AG04449 (cell line): ENCODE measurements at regions not wholly inside any gene's neighbourhood (a gene's known extent, or its start where the extent isn't known, plus 50 kb on each side); places are given as distances from the start of the nearest gene placed in this dataset.

Experiments used
- CTCF ChIA-PET: fragments of 350-600 bp; formaldehyde crosslinking; extraction: SDS; loops from one replicate; lab custom pipeline; 2021; ENCODE audit warnings: antibody characterized with exemption; lab: Yijun Ruan, JAX
- POLR2A ChIA-PET: fragments of 400-600, 350-600 bp; formaldehyde crosslinking; extraction: SDS; loops from one replicate; lab custom pipeline; 2020; ENCODE audit warnings: antibody characterized with exemption, inconsistent platforms; lab: Yijun Ruan, JAX
- DNase-seq: peaks from one replicate; pipeline ENCODE4 v3.0.0-alpha.2; 2010; ENCODE audit warnings: low read depth, low spot score
- H3K4me3 ChIP-seq: 2 replicates; pipeline ENCODE4 v1.5.1; 2011; ENCODE audit warnings: low read depth, mild to moderate bottlenecking, control low read depth, low read length
- TF ChIP-seq, protein P1 (sequence below): IDR thresholded peaks from one replicate; pipeline ENCODE4 v1.5.1; 2011; ENCODE audit warnings: mild to moderate bottlenecking, moderate library complexity, low read length, control low read depth, inconsistent platforms; ENCODE audit not compliant: insufficient read depth; ENCODE audit errors: missing control alignments

DNA sequence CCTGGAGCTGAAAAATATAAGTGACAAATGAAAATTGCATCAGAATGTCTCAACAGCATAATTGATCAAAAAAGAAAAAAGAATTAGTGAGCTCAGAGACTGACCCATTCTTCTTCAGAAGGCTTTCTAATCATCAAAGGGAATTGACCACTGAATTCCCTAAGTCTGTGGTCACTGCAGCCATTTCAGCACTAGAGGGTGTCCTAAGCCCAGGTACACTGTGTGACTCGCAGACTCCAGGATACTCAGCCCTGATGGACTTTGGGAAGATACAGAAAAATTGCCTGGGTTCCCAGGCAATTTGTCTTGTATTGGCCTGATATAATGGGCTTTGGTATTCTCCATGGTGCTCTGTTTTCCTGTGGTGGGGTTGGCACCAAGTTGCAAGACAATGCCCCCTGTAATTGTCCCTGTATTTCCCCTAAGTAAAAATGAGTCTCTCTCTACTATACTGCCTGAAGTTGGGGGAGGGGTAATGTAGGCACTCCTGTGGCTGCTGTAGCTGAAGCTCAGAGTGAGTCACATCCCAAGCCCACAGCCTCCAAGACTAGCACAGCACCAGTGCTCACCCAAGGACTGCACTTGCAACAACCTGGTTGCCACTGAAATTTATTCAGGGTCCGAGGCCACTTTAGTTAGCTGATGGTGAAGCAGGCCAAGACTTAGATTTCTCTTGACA lies 256.0 kb upstream of the STAC start:
- ChIA-PET CTCF (interaction anchor here (0.7 to 2.0 kb wide), 4 partner anchors 417 to 744 kb away, joined by 3 to 6 read pairs (median 4); no protein-coding TSS in a partner anchor), POLR2A (no interaction called here)
- DNase-seq, result no peak
- TF ChIP-seq, protein P1, sequence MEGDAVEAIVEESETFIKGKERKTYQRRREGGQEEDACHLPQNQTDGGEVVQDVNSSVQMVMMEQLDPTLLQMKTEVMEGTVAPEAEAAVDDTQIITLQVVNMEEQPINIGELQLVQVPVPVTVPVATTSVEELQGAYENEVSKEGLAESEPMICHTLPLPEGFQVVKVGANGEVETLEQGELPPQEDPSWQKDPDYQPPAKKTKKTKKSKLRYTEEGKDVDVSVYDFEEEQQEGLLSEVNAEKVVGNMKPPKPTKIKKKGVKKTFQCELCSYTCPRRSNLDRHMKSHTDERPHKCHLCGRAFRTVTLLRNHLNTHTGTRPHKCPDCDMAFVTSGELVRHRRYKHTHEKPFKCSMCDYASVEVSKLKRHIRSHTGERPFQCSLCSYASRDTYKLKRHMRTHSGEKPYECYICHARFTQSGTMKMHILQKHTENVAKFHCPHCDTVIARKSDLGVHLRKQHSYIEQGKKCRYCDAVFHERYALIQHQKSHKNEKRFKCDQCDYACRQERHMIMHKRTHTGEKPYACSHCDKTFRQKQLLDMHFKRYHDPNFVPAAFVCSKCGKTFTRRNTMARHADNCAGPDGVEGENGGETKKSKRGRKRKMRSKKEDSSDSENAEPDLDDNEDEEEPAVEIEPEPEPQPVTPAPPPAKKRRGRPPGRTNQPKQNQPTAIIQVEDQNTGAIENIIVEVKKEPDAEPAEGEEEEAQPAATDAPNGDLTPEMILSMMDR, result peak; percentile 51
- no peak overlapping the region for H3K4me3 ChIP-seq

DNA sequence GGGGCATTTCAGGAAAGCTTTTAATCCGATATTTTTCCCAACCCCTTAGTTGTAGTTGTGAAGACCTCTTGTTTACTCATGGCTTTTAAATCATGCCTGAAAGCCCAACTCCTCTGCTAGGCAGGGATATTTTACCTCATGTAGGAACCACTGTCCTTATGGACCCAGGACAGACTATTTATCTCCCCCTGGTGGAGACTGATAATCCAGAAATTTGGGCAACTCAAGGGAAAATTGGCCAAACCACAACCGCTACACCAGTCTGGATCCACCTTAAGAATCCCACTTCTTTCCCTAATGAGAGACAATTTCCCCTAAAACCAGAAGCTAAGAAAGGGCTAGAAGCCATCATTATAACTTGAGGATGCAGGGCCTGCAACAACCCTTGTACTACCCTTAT lies 248.1 kb upstream of the STAC start:
- ChIA-PET POLR2A (no interaction called here), CTCF (no interaction called here)
- TF ChIP-seq, protein P1, result no peak

DNA sequence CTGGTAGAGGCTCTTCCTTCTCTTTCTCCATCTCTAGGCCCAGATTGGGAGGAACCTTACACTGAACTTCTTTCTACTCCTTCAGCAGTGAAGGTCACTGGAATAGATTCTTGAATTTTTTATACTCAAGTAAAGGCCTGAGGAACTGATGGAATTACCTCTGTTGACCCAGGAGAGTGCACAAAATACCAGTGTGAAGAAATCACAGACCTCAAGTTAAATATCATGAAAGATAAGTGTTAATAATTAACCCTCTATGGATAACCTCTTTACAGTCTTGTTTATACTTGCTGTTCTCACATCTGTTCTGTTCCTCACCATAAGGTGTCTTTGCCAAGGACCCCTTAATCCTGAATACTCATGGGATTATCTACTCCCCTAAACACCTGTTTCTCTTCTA lies 244.4 kb upstream of the STAC start:
- CTCF ChIA-PET, result no interaction called here
- TF ChIP-seq, protein P1, result no peak
- POLR2A ChIA-PET, result no interaction called here
- DNase-seq, result no peak
- H3K4me3 ChIP-seq, result no peak overlapping the region

More for the DNA sequence above, 248.1 kb upstream of the STAC start:
- DNase-seq, result no peak
- no peak overlapping the region for H3K4me3 ChIP-seq

DNA sequence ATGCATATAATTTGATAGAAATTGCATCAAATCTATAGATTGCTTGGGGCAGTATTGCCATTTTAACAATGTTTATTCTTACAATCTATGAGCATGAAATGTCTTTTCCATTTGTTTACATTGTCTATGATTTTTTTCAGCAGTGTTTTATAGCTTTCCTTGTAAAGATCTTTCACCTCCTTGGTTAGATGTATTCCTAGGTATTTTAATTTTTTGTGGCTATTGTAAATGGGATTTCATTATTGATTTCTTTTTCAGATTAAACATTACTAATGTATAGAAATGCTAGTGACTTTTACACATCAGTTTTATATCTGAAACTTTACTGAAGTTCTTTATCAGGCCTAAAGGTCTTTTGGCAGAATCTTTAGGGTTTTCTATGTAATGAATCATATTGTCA lies 237.6 kb upstream of the STAC start:
- ChIA-PET POLR2A (no interaction called here), CTCF (no interaction called here)
- H3K4me3 ChIP-seq, result no peak overlapping the region
- TF ChIP-seq, protein P1, result no peak
- no peak for DNase-seq

DNA sequence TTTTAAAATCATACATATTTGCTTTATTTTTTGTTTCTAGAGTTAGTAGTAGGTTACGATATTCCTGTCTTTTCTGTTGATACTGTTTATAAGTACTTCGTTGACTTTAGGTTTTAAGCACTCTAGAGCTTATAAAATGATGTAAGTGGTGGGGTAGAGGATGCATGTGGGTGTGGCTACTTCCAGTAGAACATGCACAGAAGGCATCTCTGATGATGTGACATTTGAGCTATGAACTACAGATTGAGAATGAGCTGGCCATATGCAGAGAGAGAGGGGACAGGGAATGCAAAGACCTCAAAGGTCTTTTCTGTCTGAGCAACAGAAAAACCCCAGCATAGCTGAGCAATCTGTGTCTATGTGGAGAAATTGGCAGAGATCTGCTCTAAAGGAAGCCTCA lies 233.9 kb upstream of the STAC start:
- no peak overlapping the region for H3K4me3 ChIP-seq
- TF ChIP-seq, protein P1, result no peak
- ChIA-PET POLR2A (no interaction called here), CTCF (no interaction called here)
- DNase-seq, result no peak

DNA sequence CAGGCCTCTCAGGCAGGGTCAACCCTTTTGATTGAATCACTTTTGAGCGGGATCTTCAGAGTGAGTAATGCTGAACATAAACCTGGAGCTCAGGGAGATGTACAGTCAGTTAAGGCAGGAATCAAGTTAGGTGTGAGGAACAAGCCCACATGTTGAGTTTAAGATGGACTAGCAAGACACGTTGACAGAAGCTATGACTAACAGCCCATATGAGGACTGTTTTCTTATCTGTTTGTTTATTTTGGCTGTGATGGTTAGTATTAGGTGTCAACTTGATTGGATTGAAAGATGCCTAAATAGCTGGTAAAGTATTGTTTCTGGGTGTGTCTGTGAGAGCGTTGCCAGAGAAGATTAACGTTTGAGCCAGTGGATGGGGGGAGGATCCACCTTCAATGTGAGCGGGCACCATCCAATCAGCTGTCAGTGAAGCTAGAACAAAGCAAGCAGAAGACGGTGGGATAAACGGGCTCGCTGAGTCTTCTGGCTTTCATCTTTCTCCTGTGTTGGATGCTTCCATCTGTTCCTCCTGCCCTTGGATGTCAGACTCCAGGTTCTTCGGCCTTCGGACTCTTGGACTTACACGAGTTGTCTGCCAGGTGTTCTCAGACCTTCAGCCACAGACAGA lies 232.3 kb upstream of the STAC start:
- POLR2A ChIA-PET, result no interaction called here
- H3K4me3 ChIP-seq, result no peak overlapping the region
- TF ChIP-seq, protein P1, result no peak
- DNase-seq, result no peak
- CTCF ChIA-PET, result no interaction called here
